ENCODE measurements at regions not wholly inside any gene's neighbourhood (a gene's known extent, or its start where the extent isn't known, plus 50 kb on each side); places are given as distances from the start of the nearest gene placed in this dataset.

DNA sequence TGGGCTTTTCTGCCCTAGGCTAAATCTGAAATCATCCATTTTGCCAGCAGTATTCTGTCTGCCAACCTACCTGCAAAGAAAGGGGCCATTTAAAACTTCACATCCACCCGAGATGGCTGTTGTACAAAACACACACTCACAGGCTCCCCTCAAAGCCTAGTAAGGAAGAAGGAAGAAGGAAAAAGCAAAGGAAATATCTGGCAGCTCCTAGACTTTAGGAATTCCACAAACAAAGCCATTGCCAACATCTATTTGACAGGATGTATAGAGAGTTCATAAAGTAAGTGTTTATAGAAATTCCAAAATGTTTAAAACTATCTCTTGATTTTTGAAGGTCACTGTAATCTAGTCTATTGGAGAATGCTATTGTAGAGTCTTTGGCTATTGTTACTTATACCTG is 91.9 kb upstream of the THBS1 start:
- ChIA-PET POLR2A (no interaction called here), CTCF (no interaction called here)
- no peak overlapping the region for H3K4me3 Mint-ChIP-seq
- DNase-seq (ENCODE audit: low spot score) (no peak), ATAC-seq (no peak)
- TF ChIP-seq ZNF671 (CRISPR knock-in tag; IDR thresholded peaks at IDR 0.05) (no peak), MYBL2 (CRISPR knock-in tag; IDR thresholded peaks at IDR 0.05) (no peak), FOXK1 (CRISPR knock-in tag; IDR thresholded peaks at IDR 0.05) (no peak)
- peaks cover 6% of the 10 kb centered on the region for H3K4me1 Mint-ChIP-seq
- no peaks in the 10 kb centered on the region for H3K9me3 Mint-ChIP-seq
- H3K27ac Mint-ChIP-seq, result no peak overlapping the region
- no peaks in the 10 kb centered on the region; the same call in 1 of the 2 replicates for H3K27me3 Mint-ChIP-seq (ENCODE audit: low read depth)
- no peaks in the 10 kb centered on the region for H3K36me3 Mint-ChIP-seq

DNA sequence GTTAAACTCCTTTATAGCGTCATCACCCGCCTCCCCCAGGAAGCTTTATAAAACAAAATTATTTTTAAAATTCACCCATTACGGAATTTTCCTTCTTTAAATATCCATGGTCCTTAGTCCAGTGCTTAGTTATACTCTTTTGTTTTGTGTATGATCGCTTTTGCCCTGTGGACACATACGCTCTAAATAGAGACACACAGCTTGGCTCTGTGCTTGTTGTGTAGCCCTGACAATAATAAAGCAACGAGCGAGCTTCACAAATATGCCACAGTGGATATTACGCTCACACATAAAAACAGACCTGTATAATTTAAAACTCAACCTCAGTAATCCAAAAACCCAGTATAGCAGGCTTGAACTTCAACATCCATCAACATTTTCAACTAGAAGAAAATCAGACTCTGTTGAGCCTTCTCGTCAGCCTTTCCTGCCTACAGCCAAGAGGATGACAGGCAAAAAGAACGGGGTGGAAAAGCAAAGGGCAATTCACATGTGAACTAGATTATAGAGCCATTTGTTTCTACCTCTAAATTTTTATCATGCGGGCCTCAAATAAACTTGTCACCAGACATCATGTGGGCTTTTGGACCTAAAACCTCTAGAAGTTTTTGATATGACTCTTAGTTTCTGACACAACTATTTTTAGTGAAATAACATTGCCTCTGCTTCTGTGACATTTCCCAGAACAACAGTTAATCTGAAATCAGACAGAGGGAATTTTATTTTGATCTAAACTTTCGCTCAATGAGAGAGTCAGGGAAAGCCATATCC is 89.6 kb upstream of the THBS1 start:
- Mint-ChIP-seq H3K36me3 (no peaks in the 10 kb centered on the region), H3K27me3 (ENCODE audit: low read depth) (no peaks in the 10 kb centered on the region; the same call in 1 of the 2 replicates), H3K4me3 (no peak overlapping the region), H3K4me1 (no peaks in the 10 kb centered on the region), H3K27ac (no peak overlapping the region), H3K9me3 (no peaks in the 10 kb centered on the region)
- ATAC-seq, result no peak
- DNase-seq (ENCODE audit: low spot score), result no peak
- no peak for TF ChIP-seq NFE2L1 (CRISPR knock-in tag; IDR thresholded peaks at IDR 0.05)
- TF ChIP-seq, protein P1, sequence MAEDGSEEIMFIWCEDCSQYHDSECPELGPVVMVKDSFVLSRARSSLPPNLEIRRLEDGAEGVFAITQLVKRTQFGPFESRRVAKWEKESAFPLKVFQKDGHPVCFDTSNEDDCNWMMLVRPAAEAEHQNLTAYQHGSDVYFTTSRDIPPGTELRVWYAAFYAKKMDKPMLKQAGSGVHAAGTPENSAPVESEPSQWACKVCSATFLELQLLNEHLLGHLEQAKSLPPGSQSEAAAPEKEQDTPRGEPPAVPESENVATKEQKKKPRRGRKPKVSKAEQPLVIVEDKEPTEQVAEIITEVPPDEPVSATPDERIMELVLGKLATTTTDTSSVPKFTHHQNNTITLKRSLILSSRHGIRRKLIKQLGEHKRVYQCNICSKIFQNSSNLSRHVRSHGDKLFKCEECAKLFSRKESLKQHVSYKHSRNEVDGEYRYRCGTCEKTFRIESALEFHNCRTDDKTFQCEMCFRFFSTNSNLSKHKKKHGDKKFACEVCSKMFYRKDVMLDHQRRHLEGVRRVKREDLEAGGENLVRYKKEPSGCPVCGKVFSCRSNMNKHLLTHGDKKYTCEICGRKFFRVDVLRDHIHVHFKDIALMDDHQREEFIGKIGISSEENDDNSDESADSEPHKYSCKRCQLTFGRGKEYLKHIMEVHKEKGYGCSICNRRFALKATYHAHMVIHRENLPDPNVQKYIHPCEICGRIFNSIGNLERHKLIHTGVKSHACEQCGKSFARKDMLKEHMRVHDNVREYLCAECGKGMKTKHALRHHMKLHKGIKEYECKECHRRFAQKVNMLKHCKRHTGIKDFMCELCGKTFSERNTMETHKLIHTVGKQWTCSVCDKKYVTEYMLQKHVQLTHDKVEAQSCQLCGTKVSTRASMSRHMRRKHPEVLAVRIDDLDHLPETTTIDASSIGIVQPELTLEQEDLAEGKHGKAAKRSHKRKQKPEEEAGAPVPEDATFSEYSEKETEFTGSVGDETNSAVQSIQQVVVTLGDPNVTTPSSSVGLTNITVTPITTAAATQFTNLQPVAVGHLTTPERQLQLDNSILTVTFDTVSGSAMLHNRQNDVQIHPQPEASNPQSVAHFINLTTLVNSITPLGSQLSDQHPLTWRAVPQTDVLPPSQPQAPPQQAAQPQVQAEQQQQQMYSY (CRISPR knock-in tag; IDR thresholded peaks at IDR 0.05), result no peak
- TF ChIP-seq, protein P2, sequence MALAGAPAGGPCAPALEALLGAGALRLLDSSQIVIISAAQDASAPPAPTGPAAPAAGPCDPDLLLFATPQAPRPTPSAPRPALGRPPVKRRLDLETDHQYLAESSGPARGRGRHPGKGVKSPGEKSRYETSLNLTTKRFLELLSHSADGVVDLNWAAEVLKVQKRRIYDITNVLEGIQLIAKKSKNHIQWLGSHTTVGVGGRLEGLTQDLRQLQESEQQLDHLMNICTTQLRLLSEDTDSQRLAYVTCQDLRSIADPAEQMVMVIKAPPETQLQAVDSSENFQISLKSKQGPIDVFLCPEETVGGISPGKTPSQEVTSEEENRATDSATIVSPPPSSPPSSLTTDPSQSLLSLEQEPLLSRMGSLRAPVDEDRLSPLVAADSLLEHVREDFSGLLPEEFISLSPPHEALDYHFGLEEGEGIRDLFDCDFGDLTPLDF (CRISPR knock-in tag; IDR thresholded peaks at IDR 0.05), result no peak
- TF ChIP-seq, protein P3, sequence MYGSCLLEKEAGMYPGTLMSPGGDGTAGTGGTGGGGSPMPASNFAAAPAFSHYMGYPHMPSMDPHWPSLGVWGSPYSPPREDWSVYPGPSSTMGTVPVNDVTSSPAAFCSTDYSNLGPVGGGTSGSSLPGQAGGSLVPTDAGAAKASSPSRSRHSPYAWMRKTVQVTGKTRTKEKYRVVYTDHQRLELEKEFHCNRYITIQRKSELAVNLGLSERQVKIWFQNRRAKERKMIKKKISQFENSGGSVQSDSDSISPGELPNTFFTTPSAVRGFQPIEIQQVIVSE (CRISPR knock-in tag; IDR thresholded peaks at IDR 0.05; ENCODE audit: borderline replicate concordance), result no peak
- no peak for TF ChIP-seq FOXK1 (CRISPR knock-in tag; IDR thresholded peaks at IDR 0.05)
- TF ChIP-seq, protein P4, sequence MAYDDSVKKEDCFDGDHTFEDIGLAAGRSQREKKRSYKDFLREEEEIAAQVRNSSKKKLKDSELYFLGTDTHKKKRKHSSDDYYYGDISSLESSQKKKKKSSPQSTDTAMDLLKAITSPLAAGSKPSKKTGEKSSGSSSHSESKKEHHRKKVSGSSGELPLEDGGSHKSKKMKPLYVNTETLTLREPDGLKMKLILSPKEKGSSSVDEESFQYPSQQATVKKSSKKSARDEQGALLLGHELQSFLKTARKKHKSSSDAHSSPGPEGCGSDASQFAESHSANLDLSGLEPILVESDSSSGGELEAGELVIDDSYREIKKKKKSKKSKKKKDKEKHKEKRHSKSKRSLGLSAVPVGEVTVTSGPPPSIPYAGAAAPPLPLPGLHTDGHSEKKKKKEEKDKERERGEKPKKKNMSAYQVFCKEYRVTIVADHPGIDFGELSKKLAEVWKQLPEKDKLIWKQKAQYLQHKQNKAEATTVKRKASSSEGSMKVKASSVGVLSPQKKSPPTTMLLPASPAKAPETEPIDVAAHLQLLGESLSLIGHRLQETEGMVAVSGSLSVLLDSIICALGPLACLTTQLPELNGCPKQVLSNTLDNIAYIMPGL (CRISPR knock-in tag; IDR thresholded peaks at IDR 0.05), result no peak
- no peak for TF ChIP-seq NFYB (CRISPR knock-in tag; conservative IDR thresholded peaks at IDR 0.05; ENCODE audit: low read depth)
- TF ChIP-seq, protein P5, sequence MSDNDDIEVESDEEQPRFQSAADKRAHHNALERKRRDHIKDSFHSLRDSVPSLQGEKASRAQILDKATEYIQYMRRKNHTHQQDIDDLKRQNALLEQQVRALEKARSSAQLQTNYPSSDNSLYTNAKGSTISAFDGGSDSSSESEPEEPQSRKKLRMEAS (CRISPR knock-in tag; IDR thresholded peaks at IDR 0.05), result no peak
- TF ChIP-seq, protein P6, sequence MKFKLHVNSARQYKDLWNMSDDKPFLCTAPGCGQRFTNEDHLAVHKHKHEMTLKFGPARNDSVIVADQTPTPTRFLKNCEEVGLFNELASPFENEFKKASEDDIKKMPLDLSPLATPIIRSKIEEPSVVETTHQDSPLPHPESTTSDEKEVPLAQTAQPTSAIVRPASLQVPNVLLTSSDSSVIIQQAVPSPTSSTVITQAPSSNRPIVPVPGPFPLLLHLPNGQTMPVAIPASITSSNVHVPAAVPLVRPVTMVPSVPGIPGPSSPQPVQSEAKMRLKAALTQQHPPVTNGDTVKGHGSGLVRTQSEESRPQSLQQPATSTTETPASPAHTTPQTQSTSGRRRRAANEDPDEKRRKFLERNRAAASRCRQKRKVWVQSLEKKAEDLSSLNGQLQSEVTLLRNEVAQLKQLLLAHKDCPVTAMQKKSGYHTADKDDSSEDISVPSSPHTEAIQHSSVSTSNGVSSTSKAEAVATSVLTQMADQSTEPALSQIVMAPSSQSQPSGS (CRISPR knock-in tag; IDR thresholded peaks at IDR 0.05; ENCODE audit: borderline replicate concordance, low read depth), result no peak
- ChIA-PET CTCF (no interaction called here), POLR2A (no interaction called here)
